ENCODE measurements at regions not wholly inside any gene's neighbourhood (a gene's known extent, or its start where the extent isn't known, plus 50 kb on each side); places are given as distances from the start of the nearest gene placed in this dataset.

- H3K4me3 ChIP-seq (ENCODE audit: low read depth, low read length), result no peak overlapping the region
- H3K27me3 ChIP-seq (ENCODE audit: control insufficient read depth, insufficient read depth, low read length), result no peaks in the 10 kb centered on the region
- FAIRE-seq (no peak), DNase-seq (ENCODE audit: low read depth) (peak; percentile 32)
- no peaks in the 10 kb centered on the region for H3K36me3 ChIP-seq (ENCODE audit: control insufficient read depth, insufficient read depth, low read length)
- TF ChIP-seq, protein P1, sequence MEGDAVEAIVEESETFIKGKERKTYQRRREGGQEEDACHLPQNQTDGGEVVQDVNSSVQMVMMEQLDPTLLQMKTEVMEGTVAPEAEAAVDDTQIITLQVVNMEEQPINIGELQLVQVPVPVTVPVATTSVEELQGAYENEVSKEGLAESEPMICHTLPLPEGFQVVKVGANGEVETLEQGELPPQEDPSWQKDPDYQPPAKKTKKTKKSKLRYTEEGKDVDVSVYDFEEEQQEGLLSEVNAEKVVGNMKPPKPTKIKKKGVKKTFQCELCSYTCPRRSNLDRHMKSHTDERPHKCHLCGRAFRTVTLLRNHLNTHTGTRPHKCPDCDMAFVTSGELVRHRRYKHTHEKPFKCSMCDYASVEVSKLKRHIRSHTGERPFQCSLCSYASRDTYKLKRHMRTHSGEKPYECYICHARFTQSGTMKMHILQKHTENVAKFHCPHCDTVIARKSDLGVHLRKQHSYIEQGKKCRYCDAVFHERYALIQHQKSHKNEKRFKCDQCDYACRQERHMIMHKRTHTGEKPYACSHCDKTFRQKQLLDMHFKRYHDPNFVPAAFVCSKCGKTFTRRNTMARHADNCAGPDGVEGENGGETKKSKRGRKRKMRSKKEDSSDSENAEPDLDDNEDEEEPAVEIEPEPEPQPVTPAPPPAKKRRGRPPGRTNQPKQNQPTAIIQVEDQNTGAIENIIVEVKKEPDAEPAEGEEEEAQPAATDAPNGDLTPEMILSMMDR (IDR thresholded peaks at IDR 0.05; ENCODE audit: insufficient read depth, low read length, severe bottlenecking), result no peak
Measured at GRCh38 chr2:36058953-36059352, 296.6 kb upstream of the CRIM1 start.

- TF ChIP-seq, protein P1 (IDR thresholded peaks at IDR 0.05; ENCODE audit: insufficient read depth, low read length, severe bottlenecking), result no peak
- H3K27me3 ChIP-seq (ENCODE audit: control insufficient read depth, insufficient read depth, low read length), result no peaks in the 10 kb centered on the region
- DNase-seq (ENCODE audit: low read depth) (no peak), FAIRE-seq (no peak)
- no peak overlapping the region for H3K4me3 ChIP-seq (ENCODE audit: low read depth, low read length)
- H3K36me3 ChIP-seq (ENCODE audit: control insufficient read depth, insufficient read depth, low read length), result no peaks in the 10 kb centered on the region
Measured at GRCh38 chr2:36058076-36058475, 297.5 kb upstream of the CRIM1 start.

DNA sequence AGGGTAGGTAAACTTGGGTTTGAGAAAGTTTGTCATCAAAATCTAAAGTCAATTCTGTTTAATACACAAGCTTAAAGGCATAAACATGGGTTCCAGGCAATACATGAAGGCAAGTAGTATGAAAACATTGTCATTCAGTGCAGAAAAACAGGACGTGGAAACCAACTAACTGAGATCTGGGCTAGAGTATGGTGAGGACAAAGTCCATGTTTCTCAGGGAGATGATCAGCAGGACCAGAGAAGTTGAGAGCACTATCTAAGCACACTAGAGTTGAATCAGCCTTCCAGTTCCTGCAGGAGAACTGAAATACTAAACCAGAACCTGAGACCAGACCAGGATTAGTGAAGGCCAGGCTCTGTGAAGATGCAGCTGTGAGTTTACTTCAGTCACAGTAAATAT, 302.8 kb upstream of the CRIM1 start:
- no peak for DNase-seq (ENCODE audit: low read depth)
- Histone ChIP-seq H3K4me3 (ENCODE audit: low read depth, low read length) (no peak overlapping the region), H3K27me3 (ENCODE audit: control insufficient read depth, insufficient read depth, low read length) (no peaks in the 10 kb centered on the region), H3K36me3 (ENCODE audit: control insufficient read depth, insufficient read depth, low read length) (no peaks in the 10 kb centered on the region)
- FAIRE-seq, result no peak
- TF ChIP-seq, protein P1 (IDR thresholded peaks at IDR 0.05; ENCODE audit: insufficient read depth, low read length, severe bottlenecking), result no peak

- FAIRE-seq, result no peak
- H3K4me3 ChIP-seq (ENCODE audit: low read depth, low read length), result no peak overlapping the region
Measured at GRCh38 chr2:36044411-36044810, 311.2 kb upstream of the CRIM1 start.

DNA sequence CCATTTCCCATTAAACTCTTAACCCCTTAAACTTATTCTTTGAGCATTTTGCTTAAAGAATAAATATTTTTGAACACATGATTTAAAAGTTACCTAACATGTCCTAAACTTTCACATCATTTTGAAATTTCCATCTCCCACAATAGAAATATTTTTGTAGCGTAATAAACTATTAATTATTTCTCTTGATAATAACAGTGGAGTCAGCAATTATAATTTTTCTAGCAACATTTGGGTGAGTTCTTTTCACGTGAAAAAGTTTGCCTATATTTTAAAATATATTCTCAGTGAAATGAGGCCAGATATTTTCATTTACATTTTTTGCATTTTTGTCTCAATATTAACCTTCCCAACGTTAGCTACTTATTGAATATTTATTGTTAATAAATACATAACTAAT, 320.4 kb upstream of the CRIM1 start:
- no peaks in the 10 kb centered on the region for H3K36me3 ChIP-seq (ENCODE audit: control insufficient read depth, insufficient read depth, low read length)
- no peak overlapping the region for H3K4me3 ChIP-seq (ENCODE audit: low read depth, low read length)
- TF ChIP-seq, protein P1 (IDR thresholded peaks at IDR 0.05; ENCODE audit: insufficient read depth, low read length, severe bottlenecking), result no peak
- no peaks in the 10 kb centered on the region for H3K27me3 ChIP-seq (ENCODE audit: control insufficient read depth, insufficient read depth, low read length)
- DNase-seq (ENCODE audit: low read depth) (no peak), FAIRE-seq (no peak)

More at GRCh38 chr2:36044411-36044810, 311.2 kb upstream of the CRIM1 start:
- Histone ChIP-seq H3K27me3 (ENCODE audit: control insufficient read depth, insufficient read depth, low read length) (no peaks in the 10 kb centered on the region), H3K36me3 (ENCODE audit: control insufficient read depth, insufficient read depth, low read length) (no peaks in the 10 kb centered on the region)
- no peak for DNase-seq (ENCODE audit: low read depth)
- TF ChIP-seq, protein P1 (IDR thresholded peaks at IDR 0.05; ENCODE audit: insufficient read depth, low read length, severe bottlenecking), result no peak

DNA sequence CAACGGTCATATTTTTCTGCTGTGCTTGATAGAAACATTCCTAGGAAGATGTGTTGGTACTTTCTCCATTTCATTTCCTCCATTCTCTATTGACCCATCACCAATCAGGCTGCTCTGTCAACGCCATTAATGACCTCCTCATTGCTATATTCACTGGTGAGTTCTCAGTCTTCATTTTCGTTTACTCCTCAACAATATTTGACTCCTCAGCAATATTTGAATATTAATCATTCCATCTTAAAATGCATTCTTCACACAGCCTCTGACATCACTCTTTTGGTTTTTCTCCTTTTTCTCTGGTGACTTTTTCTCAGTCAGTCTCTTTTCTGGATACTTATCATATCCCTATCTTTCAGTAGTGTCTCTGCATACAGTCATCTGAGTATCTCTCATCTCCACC, 323.5 kb upstream of the CRIM1 start:
- DNase-seq (ENCODE audit: low read depth) (no peak), FAIRE-seq (no peak)
- Histone ChIP-seq H3K27me3 (ENCODE audit: control insufficient read depth, insufficient read depth, low read length) (no peaks in the 10 kb centered on the region), H3K36me3 (ENCODE audit: control insufficient read depth, insufficient read depth, low read length) (no peaks in the 10 kb centered on the region), H3K4me3 (ENCODE audit: low read depth, low read length) (no peak overlapping the region)
- TF ChIP-seq, protein P1 (IDR thresholded peaks at IDR 0.05; ENCODE audit: insufficient read depth, low read length, severe bottlenecking), result no peak
